MCF 10A (cell line): ENCODE measurements at regions not wholly inside any gene's neighbourhood (a gene's known extent, or its start where the extent isn't known, plus 50 kb on each side); places are given as distances from the start of the nearest gene placed in this dataset.
A peak's percentile ranks its signal among the peaks of the same experiment; 100 is the strongest.

Experiments
- BruUV-seq: library from RNA; stranded (reverse); fragments of 400-500 nt; replicated peaks from 2 replicates; lab custom pipeline; 2021; lab: Mats Ljungman, UMichigan
- CTCF ChIA-PET: fragments of 300-600 bp; sonication (Branson Sonifier 250); formaldehyde crosslinking; extraction: SDS; loops from one replicate; lab custom pipeline; 2021; ENCODE audit warnings: antibody characterized with exemption, inconsistent platforms; lab: Yijun Ruan, JAX
- POLR2A ChIA-PET: fragments of 300-600, 350-650 bp; sonication (Branson Sonifier 250); formaldehyde crosslinking; extraction: SDS; loops from one replicate; lab custom pipeline; 2020; ENCODE audit warnings: antibody characterized with exemption, inconsistent platforms; lab: Yijun Ruan, JAX
- DNase-seq: peaks from one replicate; pipeline ENCODE4 v3.0.0-alpha.2; 2018; ENCODE audit not compliant: unreplicated experiment
- H3K27ac Mint-ChIP-seq: one replicate; pipeline ENCODE4 v1.8.0; 2022; ENCODE audit warnings: mild to moderate bottlenecking, low read depth, mixed read lengths; ENCODE audit not compliant: unreplicated experiment
- H3K27me3 Mint-ChIP-seq: one replicate; pipeline ENCODE4 v1.8.0; 2022; ENCODE audit warnings: mixed read lengths; ENCODE audit not compliant: insufficient read depth, unreplicated experiment
- H3K36me3 Mint-ChIP-seq: one replicate; pipeline ENCODE4 v1.8.0; 2022; ENCODE audit warnings: mild to moderate bottlenecking, moderate library complexity, mixed read lengths; ENCODE audit not compliant: insufficient read depth, unreplicated experiment
- H3K4me1 Mint-ChIP-seq: one replicate; pipeline ENCODE4 v1.8.0; 2022; ENCODE audit warnings: mixed read lengths; ENCODE audit not compliant: insufficient read depth, unreplicated experiment
- H3K4me3 Mint-ChIP-seq: one replicate; pipeline ENCODE4 v1.8.0; 2022; ENCODE audit warnings: mild to moderate bottlenecking, moderate library complexity, mixed read lengths; ENCODE audit not compliant: unreplicated experiment
- H3K9me3 Mint-ChIP-seq: one replicate; pipeline ENCODE4 v1.8.0; 2022; ENCODE audit warnings: mixed read lengths; ENCODE audit not compliant: unreplicated experiment
- intact Hi-C: fragments of 100-400 bp; cut with micrococcal nuclease; formaldehyde crosslinking; loops from 2 replicates; pipeline ENCODE4 v1.14.1; 2022
- TF ChIP-seq, protein P1 (sequence below): fragments of 200-600 bp; IDR thresholded peaks from one replicate; pipeline ENCODE4 v1.8.0; 2022; ENCODE audit warnings: antibody characterized with exemption, mild to moderate bottlenecking; ENCODE audit not compliant: unreplicated experiment

DNA sequence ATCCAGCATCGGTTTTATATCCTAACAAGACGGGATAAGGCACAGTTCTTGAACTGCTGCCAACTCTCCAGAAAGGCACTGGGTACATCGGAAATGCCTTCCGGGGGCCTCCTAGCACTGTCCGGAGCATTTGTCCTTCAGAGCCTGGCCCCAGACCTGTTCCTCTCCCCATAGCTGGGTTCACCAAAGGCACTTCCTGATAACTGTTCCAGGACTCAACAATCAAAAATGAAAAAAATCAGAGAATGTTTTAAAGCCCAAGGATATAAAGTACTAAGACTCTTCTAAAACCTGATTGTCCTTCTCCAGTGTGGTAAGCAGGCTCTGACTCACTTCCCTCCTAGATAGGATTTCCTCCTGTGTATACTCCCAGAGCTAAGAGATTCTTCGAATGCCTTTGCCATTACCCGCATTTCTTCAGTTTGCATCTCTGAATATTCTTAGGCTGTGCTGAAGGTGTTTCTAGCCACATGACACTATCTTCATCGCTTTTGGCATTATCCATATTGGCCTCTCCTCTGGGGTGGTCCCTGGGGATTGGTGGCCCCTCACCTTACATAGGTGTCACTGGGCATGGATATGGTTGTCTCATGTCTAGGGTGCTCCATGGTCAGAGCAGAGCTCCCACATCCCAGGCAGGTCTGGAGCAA is 112.9 kb downstream of the ZBTB18 start:
- TF ChIP-seq, protein P1, sequence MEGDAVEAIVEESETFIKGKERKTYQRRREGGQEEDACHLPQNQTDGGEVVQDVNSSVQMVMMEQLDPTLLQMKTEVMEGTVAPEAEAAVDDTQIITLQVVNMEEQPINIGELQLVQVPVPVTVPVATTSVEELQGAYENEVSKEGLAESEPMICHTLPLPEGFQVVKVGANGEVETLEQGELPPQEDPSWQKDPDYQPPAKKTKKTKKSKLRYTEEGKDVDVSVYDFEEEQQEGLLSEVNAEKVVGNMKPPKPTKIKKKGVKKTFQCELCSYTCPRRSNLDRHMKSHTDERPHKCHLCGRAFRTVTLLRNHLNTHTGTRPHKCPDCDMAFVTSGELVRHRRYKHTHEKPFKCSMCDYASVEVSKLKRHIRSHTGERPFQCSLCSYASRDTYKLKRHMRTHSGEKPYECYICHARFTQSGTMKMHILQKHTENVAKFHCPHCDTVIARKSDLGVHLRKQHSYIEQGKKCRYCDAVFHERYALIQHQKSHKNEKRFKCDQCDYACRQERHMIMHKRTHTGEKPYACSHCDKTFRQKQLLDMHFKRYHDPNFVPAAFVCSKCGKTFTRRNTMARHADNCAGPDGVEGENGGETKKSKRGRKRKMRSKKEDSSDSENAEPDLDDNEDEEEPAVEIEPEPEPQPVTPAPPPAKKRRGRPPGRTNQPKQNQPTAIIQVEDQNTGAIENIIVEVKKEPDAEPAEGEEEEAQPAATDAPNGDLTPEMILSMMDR = no peak
- ChIA-PET CTCF (interaction anchor here (0.6 to 1.7 kb wide), 3 partner anchors 18 to 110 kb away, joined by 3 to 4 read pairs (median 3); no protein-coding TSS in a partner anchor), POLR2A (interaction anchor here (0.6 to 1.3 kb wide), 9 partner anchors 12 to 319 kb away, joined by 3 to 5 read pairs (median 3); no protein-coding TSS in a partner anchor)
- Mint-ChIP-seq H3K27ac (no peak overlapping the region), H3K4me3 (peak overlapping the region; percentile 60), H3K4me1 (no peaks in the 10 kb centered on the region), H3K27me3 (no peaks in the 10 kb centered on the region), H3K36me3 (no peaks in the 10 kb centered on the region), H3K9me3 (no peaks in the 10 kb centered on the region)
- BruUV-seq = TSS peak; percentile 81
- intact Hi-C loops = loop anchor here (1.0 to 5.0 kb wide), 3 partner anchors 73 to 116 kb away; no protein-coding TSS in a partner anchor
- peak; percentile 98 for DNase-seq

DNA sequence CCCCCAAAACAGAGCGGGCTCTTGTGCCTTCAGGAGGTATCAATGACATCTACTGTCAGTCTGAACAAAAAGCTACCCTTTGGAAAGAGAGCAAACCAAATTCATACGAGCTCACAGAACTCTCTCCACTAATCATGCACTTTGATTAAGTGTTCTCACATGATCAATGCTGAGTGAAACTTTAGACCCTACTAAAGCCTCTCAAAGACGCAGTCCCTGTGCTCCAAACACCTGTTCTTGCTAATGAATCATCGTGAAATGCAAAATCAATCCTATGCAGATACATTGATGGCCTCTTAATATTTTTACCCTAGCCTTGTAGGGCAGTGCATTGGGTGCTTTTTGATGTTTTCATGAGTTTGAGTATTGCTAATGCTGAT is 113.4 kb downstream of the ZBTB18 start:
- H3K27ac Mint-ChIP-seq = no peak overlapping the region
- no peaks in the 10 kb centered on the region for H3K27me3 Mint-ChIP-seq
- no TSS peak for BruUV-seq
- H3K4me3 Mint-ChIP-seq = no peak overlapping the region
- no peaks in the 10 kb centered on the region for H3K9me3 Mint-ChIP-seq
- TF ChIP-seq, protein P1 = no peak
- POLR2A ChIA-PET = interaction anchor here (0.6 to 1.3 kb wide), 8 partner anchors 12 to 306 kb away, joined by 3 to 5 read pairs (median 3); no protein-coding TSS in a partner anchor
- CTCF ChIA-PET = interaction anchor here (0.6 to 1.7 kb wide), 3 partner anchors 19 to 109 kb away, joined by 3 to 4 read pairs (median 3); no protein-coding TSS in a partner anchor
- no peaks in the 10 kb centered on the region for H3K4me1 Mint-ChIP-seq
- intact Hi-C loops = loop anchor here (1.0 to 5.0 kb wide), 3 partner anchors 73 to 116 kb away; no protein-coding TSS in a partner anchor
- H3K36me3 Mint-ChIP-seq = no peaks in the 10 kb centered on the region
- DNase-seq = no peak

- Mint-ChIP-seq H3K9me3 (no peaks in the 10 kb centered on the region), H3K27me3 (no peaks in the 10 kb centered on the region), H3K4me3 (no peak overlapping the region), H3K27ac (no peak overlapping the region), H3K36me3 (no peaks in the 10 kb centered on the region), H3K4me1 (no peaks in the 10 kb centered on the region)
- intact Hi-C loops = no loop called here
- ChIA-PET POLR2A (interaction anchor here (0.6 to 1.3 kb wide), 3 partner anchors 12 to 37 kb away, joined by 3 to 4 read pairs (median 3); no protein-coding TSS in a partner anchor), CTCF (interaction anchor here (0.6 kb wide), 1 partner anchor 670 kb away, joined by 3 read pairs; no protein-coding TSS in a partner anchor)
- BruUV-seq = no TSS peak
- no peak for DNase-seq
- TF ChIP-seq, protein P1 = no peak
Observed at GRCh38 chr1:244165021-244165420, 113.9 kb downstream of the ZBTB18 start.

- no TSS peak for BruUV-seq
- Mint-ChIP-seq H3K36me3 (no peaks in the 10 kb centered on the region), H3K4me3 (no peak overlapping the region), H3K9me3 (no peaks in the 10 kb centered on the region), H3K27ac (no peak overlapping the region), H3K27me3 (no peaks in the 10 kb centered on the region), H3K4me1 (no peaks in the 10 kb centered on the region)
- TF ChIP-seq, protein P1 = no peak
- CTCF ChIA-PET = interaction anchor here (0.6 kb wide), 1 partner anchor 671 kb away, joined by 3 read pairs; no protein-coding TSS in a partner anchor
- no peak for DNase-seq
- intact Hi-C loops = no loop called here
- POLR2A ChIA-PET = interaction anchor here (0.7 kb wide), 1 partner anchor 31 kb away, joined by 3 read pairs; no protein-coding TSS in a partner anchor
Observed at GRCh38 chr1:244165701-244166100, 114.6 kb downstream of the ZBTB18 start.
